Astrocyte (in vitro differentiated cells and primary cell): ENCODE measurements at regions not wholly inside any gene's neighbourhood (a gene's known extent, or its start where the extent isn't known, plus 50 kb on each side); places are given as distances from the start of the nearest gene placed in this dataset.

Experiments used
- EZH2 ChIP-seq: IDR thresholded peaks from 2 replicates; pipeline ENCODE4 v1.6.1; 2012; ENCODE audit warnings: mild to moderate bottlenecking, low read length, inconsistent platforms; ENCODE audit not compliant: insufficient read depth
- TF ChIP-seq, protein P1 (sequence below): IDR thresholded peaks from 2 replicates; pipeline ENCODE4 v1.5.1; 2011; ENCODE audit warnings: low read depth, mild to moderate bottlenecking, inconsistent platforms, low read length, moderate library complexity; ENCODE audit not compliant: insufficient read depth

GRCh38 chr2:239582476-239582875, 181.7 kb upstream of the HDAC4 start:
- TF ChIP-seq, protein P1, sequence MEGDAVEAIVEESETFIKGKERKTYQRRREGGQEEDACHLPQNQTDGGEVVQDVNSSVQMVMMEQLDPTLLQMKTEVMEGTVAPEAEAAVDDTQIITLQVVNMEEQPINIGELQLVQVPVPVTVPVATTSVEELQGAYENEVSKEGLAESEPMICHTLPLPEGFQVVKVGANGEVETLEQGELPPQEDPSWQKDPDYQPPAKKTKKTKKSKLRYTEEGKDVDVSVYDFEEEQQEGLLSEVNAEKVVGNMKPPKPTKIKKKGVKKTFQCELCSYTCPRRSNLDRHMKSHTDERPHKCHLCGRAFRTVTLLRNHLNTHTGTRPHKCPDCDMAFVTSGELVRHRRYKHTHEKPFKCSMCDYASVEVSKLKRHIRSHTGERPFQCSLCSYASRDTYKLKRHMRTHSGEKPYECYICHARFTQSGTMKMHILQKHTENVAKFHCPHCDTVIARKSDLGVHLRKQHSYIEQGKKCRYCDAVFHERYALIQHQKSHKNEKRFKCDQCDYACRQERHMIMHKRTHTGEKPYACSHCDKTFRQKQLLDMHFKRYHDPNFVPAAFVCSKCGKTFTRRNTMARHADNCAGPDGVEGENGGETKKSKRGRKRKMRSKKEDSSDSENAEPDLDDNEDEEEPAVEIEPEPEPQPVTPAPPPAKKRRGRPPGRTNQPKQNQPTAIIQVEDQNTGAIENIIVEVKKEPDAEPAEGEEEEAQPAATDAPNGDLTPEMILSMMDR, result no peak
- TF ChIP-seq EZH2, result no peak
